ENCODE measurements at regions not wholly inside any gene's neighbourhood (a gene's known extent, or its start where the extent isn't known, plus 50 kb on each side); places are given as distances from the start of the nearest gene placed in this dataset.

- no peak for TF ChIP-seq CTCF (IDR thresholded peaks at IDR 0.05; ENCODE audit: low read depth, low read length)
- no peak for TF ChIP-seq EZH2phosphoT487 (IDR thresholded peaks at IDR 0.05; ENCODE audit: low read depth)
Observed at GRCh38 chr15:29891096-29891457, 68.8 kb upstream of the TJP1 start.

All from OCI-LY3 (cell line).